Superior temporal gyrus (tissue), 1 donor: ENCODE measurements at regions not wholly inside any gene's neighbourhood (a gene's known extent, or its start where the extent isn't known, plus 50 kb on each side); places are given as distances from the start of the nearest gene placed in this dataset.

Source experiments
- DNase-seq: peaks from one replicate; pipeline ENCODE4 v3.0.0-alpha.2; 2016; ENCODE audit errors: extremely low spot score

DNA sequence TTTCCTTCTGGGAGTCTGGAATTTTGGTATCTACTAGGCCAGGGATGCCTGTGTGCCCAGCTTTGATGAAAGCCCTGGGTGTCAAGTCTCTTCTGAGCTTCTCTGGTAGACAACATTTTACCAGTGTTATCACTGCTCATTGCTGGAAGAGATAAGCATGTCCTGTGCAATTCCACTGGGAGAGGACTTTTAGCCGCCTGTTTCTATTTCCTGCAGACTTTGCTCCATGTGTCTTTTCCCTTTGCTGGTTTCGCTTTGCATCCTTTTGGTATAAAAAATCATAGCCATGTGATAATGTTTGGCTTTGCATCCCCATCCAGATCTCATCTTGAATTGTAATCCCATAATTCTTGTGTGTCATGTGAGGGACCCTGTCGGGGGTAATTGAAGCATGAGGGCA, 163.2 kb downstream of the SLC28A3 start:
- no peak for DNase-seq

GRCh38 chr9:84179531-84179930, 161.0 kb downstream of the SLC28A3 start:
- no peak for DNase-seq

DNA sequence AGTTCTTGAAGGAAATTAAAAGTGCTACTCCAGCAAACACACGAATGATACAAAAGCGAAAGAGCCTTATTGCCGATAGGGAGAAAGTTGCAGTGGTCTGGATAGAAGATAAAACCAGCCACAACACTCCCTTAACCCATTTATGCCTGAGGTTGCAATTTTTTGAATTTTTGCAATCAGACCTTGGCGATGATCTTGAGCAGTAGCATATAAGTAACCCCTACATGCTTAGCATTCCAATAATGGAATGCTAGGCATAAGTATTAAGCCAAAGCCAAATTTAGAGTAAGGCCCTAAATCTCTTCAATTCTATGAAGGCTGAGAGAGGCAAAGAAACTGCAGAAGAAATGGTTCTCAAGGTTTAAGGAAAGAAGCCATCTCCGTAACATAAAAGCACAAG, 153.5 kb downstream of the SLC28A3 start:
- no peak for DNase-seq

- no peak for DNase-seq
Measured at GRCh38 chr9:84189904-84190303, 150.7 kb downstream of the SLC28A3 start.

- DNase-seq, result no peak
Measured at GRCh38 chr9:84190411-84190810, 150.1 kb downstream of the SLC28A3 start.

- DNase-seq, result no peak
Measured at GRCh38 chr9:84206801-84207370, 133.7 kb downstream of the SLC28A3 start.

DNA sequence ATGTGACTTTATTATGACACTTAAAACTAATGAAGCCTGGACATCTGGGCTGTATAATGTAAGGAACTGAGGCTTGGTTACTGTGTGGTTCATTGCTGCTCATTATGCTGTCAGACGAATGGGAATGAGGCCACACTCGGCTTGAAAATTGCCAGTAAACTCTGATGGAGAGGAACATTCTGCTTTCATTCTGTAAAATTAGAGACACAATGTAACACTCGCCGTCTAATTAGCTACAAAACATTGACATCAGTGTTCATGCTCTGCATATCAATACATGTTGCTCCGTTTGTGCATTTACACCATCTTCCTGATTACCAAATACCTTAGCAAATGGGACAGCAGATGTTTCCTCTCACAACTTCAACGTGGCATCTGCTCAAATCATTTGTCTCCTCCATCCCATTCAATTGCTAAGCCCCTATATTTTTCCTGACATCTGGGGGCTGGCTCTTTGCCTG, 133.0 kb downstream of the SLC28A3 start:
- peak; percentile 50 for DNase-seq

GRCh38 chr9:84212246-84212645, 128.3 kb downstream of the SLC28A3 start:
- no peak for DNase-seq

DNA sequence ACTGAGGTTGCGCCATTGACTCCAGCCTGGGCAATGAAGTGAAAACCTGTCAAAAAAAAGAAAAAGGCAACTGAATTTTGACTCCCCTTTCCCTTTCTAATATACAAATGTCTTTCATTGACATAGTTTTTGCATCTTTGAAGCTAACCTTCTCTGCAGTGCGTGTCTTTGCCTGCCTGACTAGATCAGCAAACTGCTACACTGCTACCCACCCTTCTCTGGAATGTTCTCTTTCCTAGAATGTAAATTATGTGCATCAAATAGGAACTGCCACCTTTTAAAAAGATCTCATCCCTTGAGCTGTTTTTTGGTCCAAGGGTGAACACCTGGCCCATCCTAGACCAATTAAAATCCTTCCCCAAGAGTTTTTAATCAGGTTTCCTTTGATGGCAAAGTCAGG, 127.6 kb downstream of the SLC28A3 start:
- no peak for DNase-seq

GRCh38 chr9:84216151-84216550, 124.4 kb downstream of the SLC28A3 start:
- no peak for DNase-seq

DNA sequence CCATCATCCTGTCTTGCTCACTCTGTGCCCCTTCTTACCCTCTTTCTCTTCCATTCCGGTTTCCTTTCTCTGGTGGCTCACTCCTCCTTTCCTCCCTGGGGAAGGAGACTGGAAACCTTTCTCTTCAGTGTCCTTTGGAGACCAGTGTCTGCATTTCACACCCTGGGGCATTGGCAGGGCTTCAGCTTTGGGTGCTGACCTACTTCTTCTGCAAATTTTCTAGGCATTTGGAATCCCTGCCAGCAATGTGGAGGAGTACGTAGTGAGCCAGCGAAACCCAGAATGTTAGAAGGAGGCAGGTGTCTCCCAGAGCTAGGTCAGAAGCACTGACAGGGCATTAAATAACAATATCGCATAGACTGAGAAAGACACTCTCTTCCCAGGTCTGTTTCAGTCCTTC, 122.2 kb downstream of the SLC28A3 start:
- DNase-seq, result no peak

- no peak for DNase-seq
Measured at GRCh38 chr9:84224246-84224645, 116.3 kb downstream of the SLC28A3 start.
